ENCODE measurements at regions not wholly inside any gene's neighbourhood (a gene's known extent, or its start where the extent isn't known, plus 50 kb on each side); places are given as distances from the start of the nearest gene placed in this dataset.

DNA sequence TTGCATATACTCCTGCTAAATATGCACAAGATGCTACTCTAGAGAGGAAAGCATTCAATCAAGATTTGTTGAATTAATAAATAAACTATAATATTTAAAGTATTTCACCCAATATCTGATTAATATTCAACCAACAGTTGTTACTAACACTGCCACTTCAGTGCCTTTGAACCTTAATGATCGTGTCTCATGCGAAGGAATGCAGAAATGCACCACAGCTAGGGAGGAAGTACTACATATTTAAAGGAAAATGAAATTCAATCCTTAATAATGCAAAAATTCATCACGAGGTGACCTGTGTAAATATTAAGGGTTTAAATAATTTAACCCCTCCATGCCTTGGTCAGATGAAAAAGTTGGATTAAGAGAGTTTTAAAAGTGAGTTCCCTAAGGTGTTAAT lies 114.2 kb upstream of the DAZL start:
- TF ChIP-seq, protein P1, sequence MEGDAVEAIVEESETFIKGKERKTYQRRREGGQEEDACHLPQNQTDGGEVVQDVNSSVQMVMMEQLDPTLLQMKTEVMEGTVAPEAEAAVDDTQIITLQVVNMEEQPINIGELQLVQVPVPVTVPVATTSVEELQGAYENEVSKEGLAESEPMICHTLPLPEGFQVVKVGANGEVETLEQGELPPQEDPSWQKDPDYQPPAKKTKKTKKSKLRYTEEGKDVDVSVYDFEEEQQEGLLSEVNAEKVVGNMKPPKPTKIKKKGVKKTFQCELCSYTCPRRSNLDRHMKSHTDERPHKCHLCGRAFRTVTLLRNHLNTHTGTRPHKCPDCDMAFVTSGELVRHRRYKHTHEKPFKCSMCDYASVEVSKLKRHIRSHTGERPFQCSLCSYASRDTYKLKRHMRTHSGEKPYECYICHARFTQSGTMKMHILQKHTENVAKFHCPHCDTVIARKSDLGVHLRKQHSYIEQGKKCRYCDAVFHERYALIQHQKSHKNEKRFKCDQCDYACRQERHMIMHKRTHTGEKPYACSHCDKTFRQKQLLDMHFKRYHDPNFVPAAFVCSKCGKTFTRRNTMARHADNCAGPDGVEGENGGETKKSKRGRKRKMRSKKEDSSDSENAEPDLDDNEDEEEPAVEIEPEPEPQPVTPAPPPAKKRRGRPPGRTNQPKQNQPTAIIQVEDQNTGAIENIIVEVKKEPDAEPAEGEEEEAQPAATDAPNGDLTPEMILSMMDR (conservative IDR thresholded peaks at IDR 0.05; ENCODE audit: low read depth, low read length) = no peak
- TF ChIP-seq RFX5 (IDR thresholded peaks at IDR 0.05; ENCODE audit: low read depth, low read length) (no peak), POLR2A (IDR thresholded peaks at IDR 0.05; ENCODE audit: low read depth, low read length) (no peak), SMC3 (IDR thresholded peaks at IDR 0.05; ENCODE audit: low read depth, low read length) (no peak), CEBPB (IDR thresholded peaks at IDR 0.05; ENCODE audit: low read depth, low read length) (no peak), RAD21 (IDR thresholded peaks at IDR 0.05; ENCODE audit: low read length) (no peak)
- TF ChIP-seq, protein P2, sequence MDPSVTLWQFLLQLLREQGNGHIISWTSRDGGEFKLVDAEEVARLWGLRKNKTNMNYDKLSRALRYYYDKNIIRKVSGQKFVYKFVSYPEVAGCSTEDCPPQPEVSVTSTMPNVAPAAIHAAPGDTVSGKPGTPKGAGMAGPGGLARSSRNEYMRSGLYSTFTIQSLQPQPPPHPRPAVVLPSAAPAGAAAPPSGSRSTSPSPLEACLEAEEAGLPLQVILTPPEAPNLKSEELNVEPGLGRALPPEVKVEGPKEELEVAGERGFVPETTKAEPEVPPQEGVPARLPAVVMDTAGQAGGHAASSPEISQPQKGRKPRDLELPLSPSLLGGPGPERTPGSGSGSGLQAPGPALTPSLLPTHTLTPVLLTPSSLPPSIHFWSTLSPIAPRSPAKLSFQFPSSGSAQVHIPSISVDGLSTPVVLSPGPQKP (IDR thresholded peaks at IDR 0.05; ENCODE audit: borderline replicate concordance, low read depth, low read length) = no peak

All from IMR-90 (cell line).